Fibroblast of lung (primary cell): ENCODE measurements at regions not wholly inside any gene's neighbourhood (a gene's known extent, or its start where the extent isn't known, plus 50 kb on each side); places are given as distances from the start of the nearest gene placed in this dataset.

Experiments used
- EZH2 ChIP-seq: IDR thresholded peaks from 2 replicates; pipeline ENCODE4 v1.5.1; 2012; ENCODE audit warnings: low read length, control low read depth, mild to moderate bottlenecking; ENCODE audit errors: missing control alignments
- TF ChIP-seq, protein P1 (sequence below), 2 donors: IDR thresholded peaks in 1 of 2; conservative IDR thresholded peaks in 1 of 2; 1 replicate in 1 of 2; 2 replicates in 1 of 2; pipeline ENCODE4 v1.5.1; 2011 to 2012; ENCODE audit warnings: low read length in 2 of 2, control low read depth in 1 of 2, inconsistent platforms in 1 of 2, low read depth in 1 of 2, mild to moderate bottlenecking in 1 of 2

DNA sequence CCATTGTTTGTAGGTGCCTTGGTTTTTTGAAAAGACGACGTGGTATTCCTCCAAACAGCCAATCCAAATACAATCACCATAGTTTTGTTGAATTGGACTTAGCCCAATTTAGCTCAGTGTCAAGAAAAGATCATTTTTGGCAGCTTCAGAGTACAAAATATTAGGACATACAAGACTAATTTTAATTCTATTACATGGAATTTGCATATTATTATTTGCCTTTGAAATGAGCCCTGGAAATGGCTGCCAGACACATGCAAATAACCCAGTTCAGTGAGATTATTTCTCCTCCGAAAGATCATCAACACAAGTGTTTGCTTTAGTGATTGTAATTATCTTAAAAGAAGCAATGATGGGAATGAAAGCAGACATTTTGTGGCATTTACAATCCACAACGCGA, 89.3 kb downstream of the PLK2 start:
- TF ChIP-seq, protein P1, sequence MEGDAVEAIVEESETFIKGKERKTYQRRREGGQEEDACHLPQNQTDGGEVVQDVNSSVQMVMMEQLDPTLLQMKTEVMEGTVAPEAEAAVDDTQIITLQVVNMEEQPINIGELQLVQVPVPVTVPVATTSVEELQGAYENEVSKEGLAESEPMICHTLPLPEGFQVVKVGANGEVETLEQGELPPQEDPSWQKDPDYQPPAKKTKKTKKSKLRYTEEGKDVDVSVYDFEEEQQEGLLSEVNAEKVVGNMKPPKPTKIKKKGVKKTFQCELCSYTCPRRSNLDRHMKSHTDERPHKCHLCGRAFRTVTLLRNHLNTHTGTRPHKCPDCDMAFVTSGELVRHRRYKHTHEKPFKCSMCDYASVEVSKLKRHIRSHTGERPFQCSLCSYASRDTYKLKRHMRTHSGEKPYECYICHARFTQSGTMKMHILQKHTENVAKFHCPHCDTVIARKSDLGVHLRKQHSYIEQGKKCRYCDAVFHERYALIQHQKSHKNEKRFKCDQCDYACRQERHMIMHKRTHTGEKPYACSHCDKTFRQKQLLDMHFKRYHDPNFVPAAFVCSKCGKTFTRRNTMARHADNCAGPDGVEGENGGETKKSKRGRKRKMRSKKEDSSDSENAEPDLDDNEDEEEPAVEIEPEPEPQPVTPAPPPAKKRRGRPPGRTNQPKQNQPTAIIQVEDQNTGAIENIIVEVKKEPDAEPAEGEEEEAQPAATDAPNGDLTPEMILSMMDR (conservative IDR thresholded peaks at IDR 0.05 in 1 of 2, IDR thresholded peaks at IDR 0.05 in 1 of 2; ENCODE audit: low read depth in 1 of 2, low read length in 2 of 2), result no peak
- TF ChIP-seq EZH2, result no peak
